GM18505 (cell line): ENCODE measurements at regions not wholly inside any gene's neighbourhood (a gene's known extent, or its start where the extent isn't known, plus 50 kb on each side); places are given as distances from the start of the nearest gene placed in this dataset.
"Not testable (repeated sequence)": the region's sequence is repeated elsewhere in the genome, so short reads cannot be mapped to it uniquely, and the experiment has no call there.

Experiments
- ATAC-seq: cut with Tn5 transposase; IDR thresholded peaks from one replicate; pipeline ENCODE4 v1.9.1; 2021; ENCODE audit not compliant: unreplicated experiment
- POLR2A ChIP-seq: IDR thresholded peaks from 4 replicates; pipeline ENCODE4 v1.6.1; 2011; ENCODE audit warnings: borderline replicate concordance; ENCODE audit not compliant: insufficient read depth, insufficient read length; ENCODE audit errors: extremely low read depth

GRCh38 chr9:7454624-7455023 is 345.0 kb downstream of the DMAC1 start:
- ATAC-seq = no peak
- TF ChIP-seq POLR2A = no peak

DNA sequence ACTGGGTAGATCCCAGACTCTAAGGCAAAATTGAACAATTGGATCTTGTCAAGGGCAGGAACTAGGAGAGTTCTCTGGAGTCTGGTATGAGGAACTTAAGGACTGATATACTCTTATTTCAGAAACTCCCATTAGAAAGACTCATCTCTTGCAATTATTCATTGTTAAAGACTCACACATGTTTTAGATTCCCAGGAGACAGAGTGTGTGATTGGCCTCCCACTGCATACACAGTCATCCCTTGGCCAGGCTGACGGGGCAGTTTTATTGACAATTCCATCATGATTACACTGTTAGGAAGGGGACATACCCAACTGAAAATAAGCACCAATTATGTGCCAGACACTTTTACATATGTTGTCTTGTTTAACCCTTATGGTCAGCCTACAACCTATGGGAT is 347.2 kb downstream of the DMAC1 start:
- ATAC-seq = no peak

DNA sequence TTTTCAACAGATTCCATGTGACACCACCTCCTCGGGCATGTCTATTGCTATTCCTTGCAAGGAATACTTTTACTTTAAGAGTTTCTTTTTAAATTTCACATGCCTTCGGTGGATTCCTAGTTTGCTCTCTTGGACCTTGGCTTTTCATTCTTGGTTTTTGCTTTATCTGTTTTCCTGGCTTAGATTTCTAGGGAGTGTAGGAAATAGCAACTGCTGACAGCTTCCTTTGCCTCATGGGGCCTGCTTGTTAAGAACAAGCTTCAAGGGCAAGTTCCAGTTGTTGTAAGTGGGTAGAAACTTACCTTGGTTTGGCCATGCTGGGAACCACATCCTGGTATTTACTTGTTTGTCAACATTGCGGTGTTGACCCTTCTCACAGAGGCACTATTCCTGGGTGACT is 348.5 kb downstream of the DMAC1 start:
- no peak for TF ChIP-seq POLR2A
- no peak for ATAC-seq

More for the DNA sequence above, 347.2 kb downstream of the DMAC1 start:
- no peak for TF ChIP-seq POLR2A

DNA sequence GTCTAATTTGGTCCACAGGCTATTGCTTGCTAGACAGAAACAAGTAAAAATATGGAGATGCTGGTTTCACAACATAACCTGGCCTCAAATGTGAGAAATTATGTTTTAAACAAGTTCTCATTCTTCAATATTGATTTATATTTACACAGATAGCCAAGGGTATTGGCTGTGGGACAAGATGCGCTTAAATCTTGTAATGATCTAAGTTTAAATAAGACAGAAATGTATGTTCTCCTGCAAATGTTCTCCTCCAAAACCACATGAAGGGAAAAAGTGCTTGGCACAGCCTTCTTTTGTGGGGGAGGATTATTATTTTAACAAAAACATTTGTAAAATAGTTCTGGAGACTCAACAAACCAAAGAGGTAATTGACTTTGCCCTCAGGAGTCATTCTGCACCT is 356.0 kb downstream of the DMAC1 start:
- no peak for TF ChIP-seq POLR2A
- ATAC-seq = no peak

DNA sequence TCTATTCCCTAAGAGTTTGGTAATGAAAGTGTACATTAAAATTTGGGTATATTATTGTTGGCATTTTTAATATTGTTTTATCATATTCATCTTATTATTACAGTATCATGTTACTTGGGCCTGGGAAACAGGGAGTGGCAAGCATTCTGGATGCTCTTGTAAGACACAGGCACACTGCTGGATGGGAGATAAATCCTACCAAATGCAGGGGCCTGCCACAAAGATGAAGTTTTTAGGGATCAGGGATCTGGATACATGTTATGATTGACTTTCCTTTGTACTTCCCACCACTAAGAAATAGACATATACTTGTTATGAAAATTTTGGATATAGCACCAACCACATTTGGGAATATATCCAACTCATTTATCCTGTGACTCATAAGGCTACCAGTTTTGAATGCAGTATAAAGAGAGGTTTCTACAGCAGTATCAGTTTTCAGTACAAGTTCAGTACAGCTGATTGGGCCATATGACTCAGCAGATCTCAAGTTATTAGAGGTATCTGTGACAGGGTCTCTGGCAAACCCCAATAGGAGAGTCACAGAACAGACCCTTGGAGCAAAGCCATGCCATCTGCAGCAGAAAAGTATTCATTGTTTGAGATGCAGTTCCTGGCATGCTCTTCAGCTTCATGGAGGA is 360.1 kb downstream of the DMAC1 start:
- no peak for TF ChIP-seq POLR2A
- ATAC-seq = no peak

DNA sequence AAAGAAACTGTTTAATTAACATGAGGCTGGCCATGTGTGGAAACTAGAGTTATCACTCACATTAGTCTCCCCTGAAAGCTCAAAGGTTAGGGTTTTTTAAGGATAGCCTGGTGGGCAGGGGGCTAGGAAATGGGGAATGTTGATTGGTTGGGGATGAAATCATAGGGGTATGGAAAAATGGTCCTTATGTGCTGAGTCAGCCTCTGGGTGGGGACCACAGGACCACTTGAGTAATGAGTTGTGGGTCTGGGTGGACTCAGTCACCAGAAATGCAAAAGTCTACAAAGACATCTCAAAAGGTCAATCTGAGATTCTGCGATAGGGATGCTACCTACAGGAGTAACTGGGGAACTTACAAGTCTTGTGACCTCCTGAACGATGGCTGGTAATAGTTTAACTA is 362.8 kb downstream of the DMAC1 start:
- no peak for ATAC-seq
- TF ChIP-seq POLR2A = no peak

DNA sequence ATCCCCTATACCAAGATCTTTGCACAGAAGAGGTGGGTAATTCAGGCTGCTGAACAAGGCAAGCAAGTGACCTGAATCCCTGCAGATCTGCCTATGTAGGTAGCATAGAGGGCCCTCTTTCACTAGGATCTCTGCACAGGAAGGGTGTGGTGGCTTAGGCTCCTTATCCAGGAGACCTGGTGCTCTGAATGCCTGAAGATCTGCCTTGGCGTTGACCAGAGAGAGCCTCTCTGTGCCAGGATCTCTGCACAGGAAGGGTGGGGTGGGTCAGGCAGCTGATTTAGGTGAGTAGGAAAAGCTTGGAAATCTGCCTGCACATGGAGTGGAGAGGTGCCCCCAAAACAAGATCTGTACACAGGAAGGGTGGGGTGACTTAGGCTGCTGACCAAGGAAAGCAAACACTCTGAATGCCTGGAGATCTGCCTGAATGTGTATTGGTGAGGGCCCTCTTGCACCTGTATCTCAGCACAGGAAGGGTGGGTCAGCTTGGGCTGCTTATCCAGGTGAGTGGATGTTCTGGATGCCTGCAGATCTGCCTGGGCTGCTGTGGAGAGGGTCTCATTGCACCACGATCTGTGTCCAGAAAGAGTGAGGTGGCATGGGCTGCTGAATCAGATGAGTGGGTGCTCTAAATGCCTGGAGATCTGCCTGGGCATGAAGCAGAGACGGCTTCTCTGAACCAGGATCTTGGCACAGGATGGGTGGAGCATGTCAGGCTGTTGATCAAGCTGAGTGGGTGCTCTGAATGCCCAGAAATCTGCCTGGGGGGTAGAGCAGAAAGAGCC is 365.9 kb downstream of the DMAC1 start:
- no peak for ATAC-seq
- no peak for TF ChIP-seq POLR2A

- TF ChIP-seq POLR2A = no peak
Measured at GRCh38 chr9:7432989-7433388, 366.6 kb downstream of the DMAC1 start.

GRCh38 chr9:7417397-7417796 is 382.2 kb downstream of the DMAC1 start:
- ATAC-seq = not testable (repeated sequence)

More at GRCh38 chr9:7432989-7433388, 366.6 kb downstream of the DMAC1 start:
- no peak for ATAC-seq

GRCh38 chr9:7415836-7416235 is 383.7 kb downstream of the DMAC1 start:
- no peak for ATAC-seq
- TF ChIP-seq POLR2A = no peak

DNA sequence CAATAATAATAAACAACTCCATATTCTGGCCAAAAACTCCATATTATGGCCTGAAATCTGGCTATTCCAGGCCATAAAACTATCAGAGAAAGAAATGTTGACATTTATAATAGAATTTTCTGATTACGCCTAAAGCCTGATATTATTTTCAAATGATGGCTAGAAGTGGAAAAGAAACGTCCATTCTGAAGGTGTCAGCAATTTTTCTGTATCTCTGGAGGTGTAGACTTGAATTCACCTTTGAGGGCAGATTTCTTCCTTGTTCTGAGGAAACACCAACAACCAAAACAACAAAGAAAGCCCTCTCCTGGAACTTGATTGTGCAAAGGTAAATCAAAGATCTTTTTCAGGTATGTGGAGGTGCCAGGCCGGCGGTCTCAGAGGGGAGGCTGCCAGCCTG is 390.7 kb downstream of the DMAC1 start:
- ATAC-seq = no peak
- TF ChIP-seq POLR2A = no peak

GRCh38 chr9:7407246-7407645 is 392.3 kb downstream of the DMAC1 start:
- TF ChIP-seq POLR2A = no peak
- no peak for ATAC-seq

GRCh38 chr9:7405924-7406604 is 393.5 kb downstream of the DMAC1 start:
- peak; percentile 88 for ATAC-seq
- no peak for TF ChIP-seq POLR2A

GRCh38 chr9:7403839-7404487 is 395.6 kb downstream of the DMAC1 start:
- ATAC-seq = no peak
- no peak for TF ChIP-seq POLR2A

- ATAC-seq = no peak
- no peak for TF ChIP-seq POLR2A
Measured at GRCh38 chr9:7403028-7403389, 396.6 kb downstream of the DMAC1 start.
